ENCODE measurements at regions not wholly inside any gene's neighbourhood (a gene's known extent, or its start where the extent isn't known, plus 50 kb on each side); places are given as distances from the start of the nearest gene placed in this dataset.

GRCh38 chr3:146343551-146343950, 92.6 kb upstream of the PLSCR4 start:
- DNase-seq = no peak
- TF ChIP-seq CTCF (conservative IDR thresholded peaks at IDR 0.05) (no peak), EZH2 (IDR thresholded peaks at IDR 0.05; ENCODE audit: low read depth) (no peak)
- ChIA-PET CTCF (no interaction called here), POLR2A (ENCODE audit: unreplicated experiment) (no interaction called here)
- Histone ChIP-seq H2AFZ (no peak overlapping the region), H3K9me2 (ENCODE audit: insufficient read depth) (no peaks in the 10 kb centered on the region), H3K36me3 (ENCODE audit: low read depth) (no peaks in the 10 kb centered on the region), H3K27ac (no peak overlapping the region), H3F3A (ENCODE audit: insufficient read depth, low read depth) (no peaks in the 10 kb centered on the region), H3K79me2 (ENCODE audit: low read depth) (no peaks in the 10 kb centered on the region), H4K20me1 (ENCODE audit: insufficient read depth) (no peaks in the 10 kb centered on the region), H3K9me3 (ENCODE audit: insufficient read depth, low read depth) (no peaks in the 10 kb centered on the region), H3K27me3 (ENCODE audit: insufficient read depth, low read depth) (no peaks in the 10 kb centered on the region), H3K4me3 (no peak overlapping the region), H3K4me1 (replicated peaks; ENCODE audit: insufficient read depth) (no peaks in the 10 kb centered on the region), H3K4me2 (no peak overlapping the region)
- BruUV-seq (replicated peaks) = no TSS peak
- intact Hi-C loops (cut with micrococcal nuclease; ENCODE audit: unreplicated experiment) = no loop called here

- no peak overlapping the region for H3K27ac ChIP-seq
- no peaks in the 10 kb centered on the region for H3F3A ChIP-seq (ENCODE audit: insufficient read depth, low read depth)
- BruUV-seq (replicated peaks) = no TSS peak
- no peaks in the 10 kb centered on the region for H3K27me3 ChIP-seq (ENCODE audit: insufficient read depth, low read depth)
- no peak for DNase-seq
- no peaks in the 10 kb centered on the region for H3K9me3 ChIP-seq (ENCODE audit: insufficient read depth, low read depth)
- no peaks in the 10 kb centered on the region for H4K20me1 ChIP-seq (ENCODE audit: insufficient read depth)
- POLR2A ChIA-PET (ENCODE audit: unreplicated experiment) = no interaction called here
- H2AFZ ChIP-seq = no peak overlapping the region
- H3K36me3 ChIP-seq (ENCODE audit: low read depth) = no peaks in the 10 kb centered on the region
- no peaks in the 10 kb centered on the region for H3K9me2 ChIP-seq (ENCODE audit: insufficient read depth)
- no peak overlapping the region for H3K4me2 ChIP-seq
- no peak overlapping the region for H3K4me3 ChIP-seq
- H3K79me2 ChIP-seq (ENCODE audit: low read depth) = no peaks in the 10 kb centered on the region
- intact Hi-C loops (cut with micrococcal nuclease; ENCODE audit: unreplicated experiment) = no loop called here
- no peak for TF ChIP-seq EZH2 (IDR thresholded peaks at IDR 0.05; ENCODE audit: low read depth)
- TF ChIP-seq CTCF (conservative IDR thresholded peaks at IDR 0.05) = no peak
- H3K4me1 ChIP-seq (replicated peaks; ENCODE audit: insufficient read depth) = no peaks in the 10 kb centered on the region
- CTCF ChIA-PET = no interaction called here
These were observed 92.1 kb upstream of the PLSCR4 start for GRCh38 chr3:146342989-146343388.

GRCh38 chr3:146339349-146339748, 88.4 kb upstream of the PLSCR4 start:
- ChIA-PET POLR2A (ENCODE audit: unreplicated experiment) (no interaction called here), CTCF (no interaction called here)
- no peaks in the 10 kb centered on the region for H3K27me3 ChIP-seq (ENCODE audit: insufficient read depth, low read depth)
- H3K4me1 ChIP-seq (replicated peaks; ENCODE audit: insufficient read depth) = no peaks in the 10 kb centered on the region
- no TSS peak for BruUV-seq (replicated peaks)
- no peak overlapping the region for H2AFZ ChIP-seq
- TF ChIP-seq EZH2 (IDR thresholded peaks at IDR 0.05; ENCODE audit: low read depth) = no peak
- TF ChIP-seq CTCF (conservative IDR thresholded peaks at IDR 0.05) = no peak
- no peaks in the 10 kb centered on the region for H3K36me3 ChIP-seq (ENCODE audit: low read depth)
- no peak overlapping the region for H3K4me2 ChIP-seq
- no peak overlapping the region for H3K4me3 ChIP-seq
- intact Hi-C loops (cut with micrococcal nuclease; ENCODE audit: unreplicated experiment) = no loop called here
- H3K27ac ChIP-seq = no peak overlapping the region
- H4K20me1 ChIP-seq (ENCODE audit: insufficient read depth) = no peaks in the 10 kb centered on the region
- H3K9me3 ChIP-seq (ENCODE audit: insufficient read depth, low read depth) = no peaks in the 10 kb centered on the region
- DNase-seq = no peak
- no peaks in the 10 kb centered on the region for H3F3A ChIP-seq (ENCODE audit: insufficient read depth, low read depth)
- no peaks in the 10 kb centered on the region for H3K9me2 ChIP-seq (ENCODE audit: insufficient read depth)
- H3K79me2 ChIP-seq (ENCODE audit: low read depth) = no peaks in the 10 kb centered on the region

Measured in PC-9 (cell line).